ENCODE measurements at regions not wholly inside any gene's neighbourhood (a gene's known extent, or its start where the extent isn't known, plus 50 kb on each side); places are given as distances from the start of the nearest gene placed in this dataset.
"Not testable (repeated sequence)": the region's sequence is repeated elsewhere in the genome, so short reads cannot be mapped to it uniquely, and the experiment has no call there.

DNA sequence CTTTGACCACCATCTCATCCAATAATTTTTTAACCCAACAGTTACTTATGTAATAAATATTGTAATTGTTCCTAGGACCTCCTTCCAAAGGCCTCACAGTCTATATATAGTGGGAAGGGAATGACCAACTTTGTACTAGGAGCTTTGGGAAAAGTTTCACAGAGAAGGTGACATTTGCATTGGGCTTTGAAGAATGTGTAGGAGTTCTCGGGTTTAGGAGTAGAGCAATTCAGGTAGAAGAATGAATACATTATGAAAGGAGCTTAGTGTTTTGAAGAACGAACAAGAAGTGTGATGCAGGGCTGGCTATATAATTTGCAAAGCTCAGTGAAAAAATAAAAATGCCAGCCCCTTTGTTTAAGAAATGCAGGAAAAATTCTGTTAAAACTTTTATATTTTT, 330.4 kb upstream of the DEPDC1 start:
- no peak for DNase-seq (ENCODE audit: low read depth in 4 of 4, low spot score in 3 of 4)

GRCh38 chr1:68828013-68828412, 331.1 kb upstream of the DEPDC1 start:
- DNase-seq (ENCODE audit: low read depth in 4 of 4, low spot score in 3 of 4): no peak

DNA sequence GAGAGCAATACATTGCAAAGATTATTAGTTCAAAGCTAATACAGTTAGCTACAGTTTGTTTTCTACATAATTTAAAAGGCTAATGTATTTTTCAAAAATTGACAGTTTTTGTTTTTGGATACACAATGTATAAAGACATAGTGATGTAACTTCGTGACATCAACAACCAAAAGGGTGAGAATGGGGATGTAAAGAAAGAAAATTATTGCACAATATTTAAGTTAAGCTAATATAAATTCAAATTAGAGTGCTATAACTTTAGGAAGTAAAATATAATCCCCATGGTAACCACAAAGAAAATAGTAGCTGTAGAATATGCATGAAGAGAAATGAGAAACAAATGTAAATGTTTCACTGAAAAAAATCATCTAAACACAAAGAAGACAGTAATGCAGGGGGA, 334.4 kb upstream of the DEPDC1 start:
- no peak for DNase-seq (ENCODE audit: low read depth in 4 of 4, low spot score in 3 of 4)

DNA sequence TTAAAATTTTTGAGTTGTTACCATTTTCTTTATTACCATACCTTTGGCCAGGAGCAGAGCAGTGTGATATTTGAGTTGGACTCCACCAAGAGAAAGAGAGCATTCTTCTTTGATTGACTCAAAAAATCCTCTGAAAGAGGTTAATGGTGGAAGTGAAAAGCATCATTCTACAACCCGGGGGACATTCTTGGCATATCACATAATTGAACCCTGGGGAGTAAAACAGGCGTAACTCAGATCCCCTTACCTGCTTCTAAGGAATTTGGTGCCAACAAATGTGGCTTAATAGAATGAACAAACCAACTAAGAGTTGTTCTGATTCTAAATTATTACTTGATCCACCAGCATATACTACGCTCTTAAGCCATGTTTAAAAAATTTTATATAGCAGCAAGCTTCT, 351.1 kb upstream of the DEPDC1 start:
- no peak for DNase-seq (ENCODE audit: low read depth in 4 of 4, low spot score in 3 of 4)

- no peak for DNase-seq (ENCODE audit: low read depth in 4 of 4, low spot score in 3 of 4)
Observed at GRCh38 chr1:68868606-68869005, 371.7 kb upstream of the DEPDC1 start.

GRCh38 chr1:68873144-68873543, 376.3 kb upstream of the DEPDC1 start:
- DNase-seq (ENCODE audit: low read depth in 4 of 4, low spot score in 3 of 4): no peak

DNA sequence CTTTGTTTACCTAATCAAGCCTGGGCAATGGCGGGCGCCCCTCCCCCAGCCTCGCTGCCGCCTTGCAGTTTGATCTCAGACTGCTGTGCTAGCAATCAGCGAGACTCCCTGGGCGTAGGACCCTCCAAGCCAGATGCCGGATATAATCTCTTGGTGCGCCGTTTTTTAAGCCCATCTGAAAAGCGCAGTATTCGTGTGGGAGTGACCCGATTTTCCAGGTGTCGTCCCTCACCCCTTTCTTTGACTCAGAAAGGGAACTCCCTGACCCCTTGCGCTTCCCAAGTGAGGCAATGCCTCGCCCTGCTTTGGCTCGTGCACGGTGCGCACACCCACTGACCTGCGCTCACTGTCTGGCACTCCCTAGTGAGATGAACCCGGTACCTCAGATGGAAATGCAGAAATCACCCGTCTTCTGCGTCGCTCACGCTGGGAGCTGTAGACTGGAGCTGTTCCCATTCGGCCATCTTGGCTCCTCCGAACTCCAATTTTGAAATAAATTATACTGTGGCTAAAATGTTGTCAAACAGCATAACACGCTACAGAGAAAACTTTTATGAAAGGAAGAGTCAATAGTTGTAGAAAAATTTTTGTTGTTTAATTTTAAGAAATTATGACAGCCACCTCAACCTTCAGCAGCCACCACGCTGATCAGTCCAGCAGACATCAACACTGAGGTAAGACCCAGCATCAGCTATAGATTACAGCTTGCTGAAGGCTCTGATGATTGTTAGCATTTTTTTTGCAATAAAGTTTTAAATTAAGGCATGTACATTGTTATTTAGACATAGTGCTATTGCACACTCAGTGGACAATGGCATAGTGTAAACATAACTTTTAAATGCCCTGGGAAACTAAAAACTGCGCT, 384.7 kb upstream of the DEPDC1 start:
- DNase-seq (ENCODE audit: low read depth in 4 of 4, low spot score in 3 of 4): not testable (repeated sequence)

- no peak for DNase-seq (ENCODE audit: low read depth in 4 of 4, low spot score in 3 of 4)
Observed at GRCh38 chr1:68889471-68889870, 392.6 kb upstream of the DEPDC1 start.

GRCh38 chr1:68890736-68891135, 393.9 kb upstream of the DEPDC1 start:
- DNase-seq (ENCODE audit: low read depth in 4 of 4, low spot score in 3 of 4): no peak

DNA sequence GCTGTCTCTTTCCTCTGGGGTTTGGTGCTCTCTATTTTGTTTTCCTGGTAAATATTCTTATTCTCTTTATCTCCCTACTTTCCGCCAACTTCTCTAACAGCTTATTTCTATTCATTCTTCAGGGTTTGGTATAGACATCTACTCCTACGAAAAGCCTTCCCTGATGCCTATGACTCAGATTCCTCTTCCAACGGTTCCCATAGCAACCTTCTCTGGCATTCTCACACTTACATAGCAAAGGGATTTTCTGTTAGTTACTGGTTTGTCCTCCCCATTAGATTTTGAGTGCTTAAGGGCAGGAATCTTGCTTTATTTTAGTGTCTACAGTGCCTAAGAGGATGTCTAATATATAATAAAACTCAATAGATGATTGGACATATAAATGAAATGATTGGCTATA, 407.6 kb upstream of the DEPDC1 start:
- DNase-seq (ENCODE audit: low read depth in 4 of 4, low spot score in 3 of 4): no peak

DNA sequence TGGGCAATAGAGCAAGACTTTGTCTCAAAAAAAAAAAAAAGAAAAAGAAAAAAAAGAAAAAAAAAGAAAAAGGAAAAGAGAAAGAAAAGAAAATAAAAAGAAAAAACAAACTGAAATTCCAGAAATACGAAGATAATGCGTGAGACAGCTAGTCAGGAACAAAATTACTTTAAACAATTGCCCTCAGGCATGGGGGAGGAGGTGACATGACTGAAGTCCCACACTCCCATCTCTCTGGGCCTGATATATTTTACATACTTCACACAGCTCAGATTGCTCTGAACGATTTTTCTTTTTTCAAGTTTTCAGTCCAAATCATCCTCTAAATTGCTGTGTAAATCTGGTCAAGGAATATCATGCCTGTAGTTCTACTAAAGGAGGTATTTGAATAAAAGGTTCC, 409.5 kb upstream of the DEPDC1 start:
- no peak for DNase-seq (ENCODE audit: low read depth in 4 of 4, low spot score in 3 of 4)

- DNase-seq (ENCODE audit: low read depth in 4 of 4, low spot score in 3 of 4): no peak
Observed at GRCh38 chr1:68907491-68907890, 410.6 kb upstream of the DEPDC1 start.

GRCh38 chr1:68908316-68908715, 411.4 kb upstream of the DEPDC1 start:
- no peak for DNase-seq (ENCODE audit: low read depth in 4 of 4, low spot score in 3 of 4)

DNA sequence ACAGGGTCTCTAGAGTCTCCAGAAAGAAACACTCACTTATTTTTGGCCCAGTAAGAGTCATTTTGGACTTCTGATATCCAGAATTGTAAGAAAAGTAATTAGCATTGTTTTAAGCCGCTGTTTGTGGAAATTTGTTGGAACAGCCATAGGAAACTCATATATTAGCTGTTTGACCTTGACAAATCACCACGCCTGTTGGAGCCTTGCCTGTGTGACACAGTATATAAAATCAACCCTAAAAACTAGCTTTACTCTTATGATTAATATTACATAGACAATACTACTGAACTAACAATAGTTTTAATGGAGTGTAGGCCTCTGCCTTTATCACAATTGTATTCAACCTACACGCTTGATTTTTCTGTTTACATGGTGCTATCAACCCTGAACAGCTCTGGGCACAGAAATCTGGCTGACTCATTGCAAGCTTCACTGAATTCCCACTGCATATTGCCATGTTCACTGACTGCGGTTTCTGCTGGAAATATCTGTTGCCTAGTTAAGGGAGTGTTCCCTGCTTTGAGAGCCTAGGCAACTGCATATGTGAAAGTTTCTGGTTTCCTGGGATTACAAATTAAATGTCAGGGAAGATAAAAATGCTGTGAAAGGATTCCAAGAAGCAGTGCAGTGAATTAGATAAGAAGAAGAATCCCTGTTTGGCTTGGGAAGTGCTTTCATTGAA, 419.5 kb upstream of the DEPDC1 start:
- DNase-seq (ENCODE audit: low read depth in 4 of 4, low spot score in 3 of 4): peak; percentile 21 to 58 (median 48)

DNA sequence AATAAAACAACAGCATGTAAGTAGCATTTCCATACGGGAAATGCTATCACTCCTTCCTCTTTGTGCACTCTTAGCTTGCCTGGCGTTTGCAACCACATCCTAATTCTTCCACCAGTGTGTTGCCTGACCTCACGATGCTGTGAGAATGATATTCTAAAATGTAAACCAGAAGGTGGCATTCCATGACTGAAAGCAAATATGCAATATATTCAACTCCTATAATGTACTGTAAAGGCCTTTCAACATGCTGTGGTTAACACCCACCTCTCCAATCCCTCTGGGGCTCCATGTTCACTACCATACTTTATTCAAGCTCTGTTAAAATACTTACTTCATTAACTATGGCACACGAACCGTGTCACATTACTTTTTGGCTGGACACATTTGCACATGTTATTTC, 420.6 kb upstream of the DEPDC1 start:
- no peak for DNase-seq (ENCODE audit: low read depth in 4 of 4, low spot score in 3 of 4)

DNA sequence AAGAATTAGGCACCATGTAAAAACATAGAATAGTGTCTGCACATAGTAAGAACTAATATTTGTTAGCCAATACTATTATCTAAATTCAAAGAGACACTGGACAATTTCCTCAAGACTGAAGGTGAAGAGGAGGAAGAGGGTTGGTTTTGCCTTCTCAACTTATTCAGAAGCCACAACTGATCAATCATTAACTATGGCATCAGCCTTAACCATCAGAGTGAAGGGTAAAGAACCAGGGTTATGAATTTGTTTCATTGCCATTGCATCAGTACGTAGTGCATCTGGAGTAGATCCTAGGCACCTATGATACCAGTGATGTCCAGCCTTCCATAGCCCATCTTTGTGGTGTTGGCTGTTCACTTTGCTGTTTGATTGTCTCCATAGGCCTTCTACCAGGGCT, 421.7 kb upstream of the DEPDC1 start:
- DNase-seq (ENCODE audit: low read depth in 4 of 4, low spot score in 3 of 4): no peak

- DNase-seq (ENCODE audit: low read depth in 4 of 4, low spot score in 3 of 4): no peak
Observed at GRCh38 chr1:68919075-68919474, 422.2 kb upstream of the DEPDC1 start.

DNA sequence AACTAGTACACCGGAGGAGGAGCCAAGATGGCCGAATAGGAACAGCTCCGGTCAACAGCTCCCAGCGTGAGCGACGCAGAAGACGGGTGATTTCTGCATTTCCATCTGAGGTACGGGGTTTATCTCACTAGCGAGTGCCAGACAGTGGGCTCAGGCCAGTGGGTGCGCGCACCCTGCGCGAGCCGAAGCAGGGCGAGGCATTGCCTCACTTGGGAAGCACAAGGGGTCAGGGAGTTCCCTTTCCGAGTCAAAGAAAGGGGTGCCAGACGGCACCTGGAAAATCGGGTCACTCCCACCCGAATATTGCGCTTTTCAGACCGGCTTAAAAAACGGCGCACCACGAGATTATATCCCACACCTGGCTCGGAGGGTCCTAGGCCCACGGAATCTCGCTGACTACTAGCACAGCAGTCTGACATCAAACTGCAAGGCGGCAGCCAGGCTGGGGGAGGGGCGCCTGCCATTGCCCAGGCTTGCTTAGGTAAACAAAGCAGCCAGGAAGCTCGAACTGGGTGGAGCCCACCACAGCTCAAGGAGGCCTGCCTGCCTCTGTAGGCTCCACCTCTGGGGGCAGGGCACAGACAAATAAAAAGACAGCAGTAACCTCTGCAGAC, 426.7 kb upstream of the DEPDC1 start:
- DNase-seq (ENCODE audit: low read depth in 4 of 4, low spot score in 3 of 4): not testable (repeated sequence)

DNA sequence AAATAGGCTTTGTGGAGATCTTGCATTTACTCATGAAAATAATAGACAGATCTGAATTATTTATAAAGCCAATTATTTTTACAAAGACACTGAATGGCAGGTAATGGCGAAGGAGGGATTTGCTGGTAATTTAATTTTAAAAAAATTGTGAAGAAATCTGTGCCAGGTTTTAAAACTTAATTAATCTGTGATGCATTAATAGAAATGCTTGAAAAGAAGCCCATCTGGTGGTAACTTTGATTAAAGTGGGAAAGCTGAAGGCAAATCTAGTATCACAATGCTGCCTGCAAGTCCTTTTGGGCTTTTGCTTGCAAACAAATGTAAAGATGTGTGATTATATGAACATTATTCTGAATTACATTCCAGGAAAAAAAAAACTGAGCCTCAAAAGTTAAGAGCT, 433.2 kb upstream of the DEPDC1 start:
- no peak for DNase-seq (ENCODE audit: low read depth in 4 of 4, low spot score in 3 of 4)

DNA sequence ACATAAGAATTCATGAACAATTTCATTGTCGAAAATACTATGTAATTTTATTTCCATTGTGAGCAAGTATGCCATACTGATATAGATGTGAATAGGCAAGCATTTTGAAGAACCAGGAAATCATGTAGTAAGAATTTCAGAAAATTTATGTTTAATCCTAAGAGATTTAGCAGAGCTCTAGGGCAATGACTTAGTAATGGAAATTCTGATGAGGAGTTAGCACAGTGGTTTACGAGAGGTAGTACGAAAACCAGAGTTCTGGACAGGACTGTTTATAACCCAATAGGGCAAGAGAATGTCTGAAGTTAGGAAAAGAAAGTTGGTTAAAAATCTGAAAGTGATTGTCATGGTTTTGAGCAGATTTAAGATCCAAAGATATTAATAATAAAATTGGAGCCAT, 439.6 kb upstream of the DEPDC1 start:
- no peak for DNase-seq (ENCODE audit: low read depth in 4 of 4, low spot score in 3 of 4)

- DNase-seq (ENCODE audit: low read depth in 4 of 4, low spot score in 3 of 4): no peak
Observed at GRCh38 chr1:68938051-68938666, 441.3 kb upstream of the DEPDC1 start.

Data from right renal pelvis (tissue), 4 donors.